Gastroesophageal sphincter (tissue), 3 donors: ENCODE measurements at regions not wholly inside any gene's neighbourhood (a gene's known extent, or its start where the extent isn't known, plus 50 kb on each side); places are given as distances from the start of the nearest gene placed in this dataset.

Experiments used
- POLR2A ChIP-seq, 2 donors: fragments of 450-650 bp; IDR thresholded peaks; one replicate each; pipeline ENCODE4 v1.6.1; 2017; ENCODE audit warnings: antibody characterized with exemption in 2 of 2, mild to moderate bottlenecking in 2 of 2, moderate library complexity in 1 of 2
- TF ChIP-seq, protein P1 (sequence below), 4 experiments: fragments of 200-600 bp in 2 of 4; fragments of 450-650 bp in 2 of 4; sonication (generic) in 1 of 4; IDR thresholded peaks; one replicate each; pipeline ENCODE4 v1.5.1; 2017 to 2019; ENCODE audit warnings: antibody characterized with exemption in 4 of 4, mild to moderate bottlenecking in 2 of 4, moderate library complexity in 2 of 4

GRCh38 chr15:95772982-95773381, 557.5 kb upstream of the NR2F2 start:
- TF ChIP-seq, protein P1, sequence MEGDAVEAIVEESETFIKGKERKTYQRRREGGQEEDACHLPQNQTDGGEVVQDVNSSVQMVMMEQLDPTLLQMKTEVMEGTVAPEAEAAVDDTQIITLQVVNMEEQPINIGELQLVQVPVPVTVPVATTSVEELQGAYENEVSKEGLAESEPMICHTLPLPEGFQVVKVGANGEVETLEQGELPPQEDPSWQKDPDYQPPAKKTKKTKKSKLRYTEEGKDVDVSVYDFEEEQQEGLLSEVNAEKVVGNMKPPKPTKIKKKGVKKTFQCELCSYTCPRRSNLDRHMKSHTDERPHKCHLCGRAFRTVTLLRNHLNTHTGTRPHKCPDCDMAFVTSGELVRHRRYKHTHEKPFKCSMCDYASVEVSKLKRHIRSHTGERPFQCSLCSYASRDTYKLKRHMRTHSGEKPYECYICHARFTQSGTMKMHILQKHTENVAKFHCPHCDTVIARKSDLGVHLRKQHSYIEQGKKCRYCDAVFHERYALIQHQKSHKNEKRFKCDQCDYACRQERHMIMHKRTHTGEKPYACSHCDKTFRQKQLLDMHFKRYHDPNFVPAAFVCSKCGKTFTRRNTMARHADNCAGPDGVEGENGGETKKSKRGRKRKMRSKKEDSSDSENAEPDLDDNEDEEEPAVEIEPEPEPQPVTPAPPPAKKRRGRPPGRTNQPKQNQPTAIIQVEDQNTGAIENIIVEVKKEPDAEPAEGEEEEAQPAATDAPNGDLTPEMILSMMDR (IDR thresholded peaks at IDR 0.05), result no peak
- no peak for TF ChIP-seq POLR2A (IDR thresholded peaks at IDR 0.05)
